UCSD-AML1 (cell line): ENCODE measurements at regions not wholly inside any gene's neighbourhood (a gene's known extent, or its start where the extent isn't known, plus 50 kb on each side); places are given as distances from the start of the nearest gene placed in this dataset.
"Not testable (repeated sequence)": the region's sequence is repeated elsewhere in the genome, so short reads cannot be mapped to it uniquely, and the experiment has no call there.

Experiments used
- DNase-seq: peaks from one replicate; lab custom pipeline; 2025; ENCODE audit not compliant: unreplicated experiment; lab: John Stamatoyannopoulos, UW

- no peak for DNase-seq
These were observed 499.0 kb upstream of the SEMA3D start for GRCh38 chr7:85685901-85686300.

GRCh38 chr7:85682833-85683620 is 496.2 kb upstream of the SEMA3D start:
- DNase-seq = no peak

GRCh38 chr7:85681241-85681640 is 494.4 kb upstream of the SEMA3D start:
- DNase-seq = no peak

GRCh38 chr7:85675093-85675492 is 488.2 kb upstream of the SEMA3D start:
- not testable (repeated sequence) for DNase-seq

DNA sequence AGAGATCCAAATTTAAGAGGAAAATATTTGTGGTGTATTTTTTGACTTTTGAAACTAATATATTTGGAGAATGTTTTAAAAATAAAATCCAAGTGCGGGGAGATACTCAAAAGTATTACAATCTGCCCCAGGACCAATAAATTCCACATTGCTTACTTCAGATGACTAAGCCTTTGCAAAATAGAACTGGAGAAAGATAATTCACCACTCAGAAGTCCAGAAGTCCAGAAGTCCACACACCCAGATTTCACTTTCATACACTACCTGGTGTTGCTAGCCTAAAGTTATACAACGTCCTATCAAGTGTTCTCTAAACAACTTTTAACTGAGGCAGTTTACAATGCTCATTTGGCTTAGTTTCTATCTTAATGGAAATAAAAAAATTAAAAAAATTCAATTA is 487.0 kb upstream of the SEMA3D start:
- DNase-seq = no peak

DNA sequence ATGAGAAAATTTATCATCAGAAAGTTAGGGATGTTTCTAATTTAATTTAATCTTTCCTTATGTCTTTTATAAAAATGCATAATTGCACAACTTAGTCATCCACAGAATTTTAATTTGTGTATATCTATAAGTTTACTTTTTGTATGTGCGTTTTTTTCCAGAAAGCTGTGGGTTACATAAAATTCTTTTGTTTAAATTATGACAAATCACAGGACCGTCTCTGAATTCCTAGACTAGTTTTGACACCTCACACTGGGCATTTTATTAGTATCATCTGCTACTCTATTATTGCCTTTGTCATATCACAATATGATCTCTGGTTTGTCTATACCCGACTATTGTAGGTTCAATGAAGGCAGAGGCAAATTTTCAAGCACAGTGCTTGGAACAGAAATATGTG is 482.4 kb upstream of the SEMA3D start:
- DNase-seq = no peak

GRCh38 chr7:85664341-85664740 is 477.5 kb upstream of the SEMA3D start:
- no peak for DNase-seq

DNA sequence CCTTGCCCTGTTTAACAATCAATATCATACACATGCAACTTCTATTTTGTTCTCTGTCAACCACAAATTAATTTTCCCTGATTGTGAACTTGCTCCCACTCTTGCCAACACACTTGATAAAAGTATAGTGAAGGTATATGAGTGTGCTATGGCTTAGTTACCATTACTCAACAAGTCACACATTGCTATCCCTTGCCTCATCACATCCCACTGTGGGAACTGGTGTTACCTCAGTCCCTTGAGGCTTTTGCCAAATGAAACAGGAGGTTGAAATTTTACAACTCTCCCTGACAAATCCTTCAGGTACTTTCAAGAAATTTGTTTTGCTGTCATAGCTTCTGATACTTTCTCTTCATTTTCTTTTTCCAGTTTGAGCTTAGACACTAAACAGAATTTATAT is 472.5 kb upstream of the SEMA3D start:
- DNase-seq = no peak

DNA sequence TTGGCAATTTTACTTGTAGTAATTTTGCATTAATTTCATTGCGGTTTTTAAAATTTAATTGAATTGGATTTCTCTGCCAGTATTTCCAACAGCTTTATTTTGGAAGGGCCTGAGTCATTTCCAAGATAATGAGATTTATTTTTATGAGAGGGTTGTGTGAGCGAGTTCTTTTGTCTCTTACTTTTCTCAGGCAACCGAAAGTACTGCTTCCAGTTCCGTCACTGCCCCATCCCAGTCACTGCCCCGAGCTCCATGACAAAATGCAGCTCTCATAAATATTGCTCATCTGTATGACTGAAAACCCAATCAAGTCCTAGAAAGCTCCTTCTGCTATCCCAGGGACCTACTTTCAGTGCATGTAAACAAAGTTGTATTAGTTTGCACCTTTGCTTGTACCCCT is 468.4 kb upstream of the SEMA3D start:
- DNase-seq = no peak

DNA sequence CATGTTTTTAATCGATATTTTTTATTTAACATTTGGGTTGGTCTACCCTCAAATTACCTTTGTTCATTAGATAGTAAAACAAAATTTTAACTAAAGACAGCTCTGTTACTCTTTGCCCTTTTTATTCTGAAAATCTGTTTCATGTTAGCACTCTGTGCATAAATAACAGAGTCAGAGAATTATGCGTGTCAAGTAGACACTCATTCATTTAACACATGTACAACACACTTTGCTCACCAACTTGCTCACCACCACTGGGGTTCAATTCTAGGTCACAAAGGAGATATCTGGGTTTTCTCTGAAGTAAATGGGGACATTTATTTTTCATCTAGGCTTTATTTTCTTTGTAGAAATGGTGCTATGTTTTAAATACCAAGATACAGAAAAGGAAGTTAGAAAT is 457.4 kb upstream of the SEMA3D start:
- no peak for DNase-seq

DNA sequence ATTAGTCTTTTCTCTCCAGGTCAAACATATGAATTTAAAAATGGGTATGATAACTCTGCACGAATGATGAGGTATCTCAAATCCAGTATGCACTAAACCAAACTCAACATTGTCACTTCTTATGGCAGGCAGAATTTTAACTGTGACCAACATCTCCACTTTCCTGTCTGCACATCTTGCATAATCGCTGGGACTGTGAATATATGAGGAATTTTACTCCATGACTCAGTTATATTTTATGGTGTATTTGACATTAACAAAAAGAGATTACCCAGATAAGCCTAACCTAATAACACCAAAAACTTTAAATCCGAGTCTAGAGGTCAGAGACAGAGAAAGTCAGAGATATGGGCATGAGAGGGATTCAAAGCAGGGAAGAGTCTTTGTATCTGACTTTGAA is 454.5 kb upstream of the SEMA3D start:
- DNase-seq = no peak

DNA sequence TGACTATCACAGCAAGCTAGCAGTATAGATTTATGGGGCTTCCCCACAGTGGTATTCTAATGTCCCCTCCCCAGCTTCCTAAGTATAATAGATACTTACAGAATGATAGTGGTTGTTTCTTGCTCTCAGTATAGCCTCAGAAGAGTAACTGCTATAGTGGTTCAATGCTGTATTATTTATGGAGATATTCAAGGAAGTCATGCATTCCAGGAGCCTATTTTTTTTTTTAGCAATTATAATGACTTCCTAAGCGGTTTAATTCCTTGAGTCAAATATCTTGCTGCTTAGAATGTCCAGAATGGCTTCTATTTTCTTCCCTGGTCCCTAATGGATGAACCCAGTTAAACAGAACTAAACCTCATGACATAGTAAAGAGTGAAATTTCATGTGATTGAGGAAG is 451.5 kb upstream of the SEMA3D start:
- DNase-seq = no peak

- no peak for DNase-seq
These were observed 448.1 kb upstream of the SEMA3D start for GRCh38 chr7:85634951-85635350.

DNA sequence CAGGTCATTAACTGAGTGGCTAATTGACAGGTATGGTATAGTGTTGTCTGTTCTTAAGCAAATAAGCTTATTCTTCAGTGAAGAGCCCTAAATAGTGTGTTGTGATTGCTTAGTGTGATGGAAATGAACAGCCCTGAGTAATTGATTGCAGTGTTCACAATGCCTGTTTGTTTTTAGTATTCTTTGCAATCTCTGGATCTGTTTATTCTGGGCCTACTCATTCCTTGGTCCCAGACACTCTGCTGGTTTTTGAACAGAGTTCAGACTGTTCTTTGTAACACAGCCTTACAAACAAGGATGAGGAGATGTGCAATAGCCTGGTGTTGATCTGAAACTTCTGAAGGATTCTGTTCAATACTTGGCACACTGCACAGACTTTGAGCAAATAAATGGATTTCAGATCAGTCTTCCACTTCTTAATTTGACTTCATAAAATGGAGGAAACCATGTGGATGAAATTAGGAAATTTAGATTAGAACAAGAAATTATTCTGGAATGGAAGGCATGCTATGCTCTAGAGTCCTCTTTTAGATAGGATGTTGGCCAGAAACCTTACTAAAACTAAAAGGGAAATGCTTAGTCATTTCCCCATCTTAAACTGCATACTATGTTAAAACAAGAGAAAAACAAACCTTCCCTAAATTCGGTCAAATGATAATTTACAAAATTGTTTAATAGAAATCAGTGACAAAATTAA is 444.2 kb upstream of the SEMA3D start:
- DNase-seq = no peak

DNA sequence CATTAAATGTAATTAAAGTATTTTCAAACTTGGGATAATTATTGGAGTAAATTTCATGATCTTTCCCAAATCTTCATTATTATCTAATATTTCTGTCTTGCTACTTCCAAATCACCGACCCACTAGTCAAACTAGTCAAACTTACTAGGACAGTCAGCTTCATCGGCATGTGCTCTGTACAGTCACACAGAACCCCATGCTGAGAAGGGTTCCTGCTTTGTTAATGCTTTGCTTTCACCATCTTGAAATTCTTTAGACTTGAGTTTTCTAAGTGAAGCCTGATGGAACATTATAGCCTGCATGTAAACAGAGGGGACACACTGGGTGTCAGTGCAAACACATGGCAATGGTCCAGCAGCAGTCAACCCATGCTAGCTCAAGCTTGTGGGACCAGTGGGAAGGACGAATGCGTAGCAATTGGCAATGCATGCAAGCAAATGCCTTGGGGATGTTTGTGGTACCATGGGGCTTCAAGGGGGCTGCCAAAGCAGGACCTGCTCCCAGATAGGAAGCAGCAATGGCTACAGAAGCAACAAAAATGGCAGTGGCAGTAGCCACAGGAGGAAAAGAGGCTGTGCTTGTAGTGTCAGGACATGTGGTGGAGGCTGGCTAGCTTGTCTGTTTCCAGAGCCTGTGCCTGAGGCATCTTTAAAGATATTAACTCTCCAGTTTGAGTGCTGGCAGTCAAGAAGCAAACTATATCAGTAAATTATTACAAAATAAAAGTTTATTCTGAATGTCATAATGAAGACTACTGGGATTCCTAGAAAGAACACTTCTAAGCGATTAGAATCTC is 441.1 kb upstream of the SEMA3D start:
- no peak for DNase-seq

DNA sequence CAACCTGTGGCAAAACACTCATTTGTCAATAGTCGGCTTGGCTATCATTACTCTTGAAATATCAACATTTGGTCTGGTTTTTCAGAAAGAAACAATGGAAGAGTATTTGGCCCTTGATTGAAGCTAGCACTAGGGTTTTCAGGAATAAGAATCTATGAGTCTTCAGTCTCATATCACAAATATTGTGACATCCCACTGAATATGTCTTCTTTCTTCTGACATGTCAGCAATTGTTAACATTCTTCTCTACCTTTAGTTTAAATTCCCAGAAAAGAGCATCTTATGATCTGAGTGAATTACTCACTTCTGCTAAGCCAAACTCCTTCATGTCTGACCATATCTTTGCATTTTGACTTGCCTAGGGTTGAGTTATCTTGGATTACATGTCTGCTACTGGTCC is 435.2 kb upstream of the SEMA3D start:
- no peak for DNase-seq

DNA sequence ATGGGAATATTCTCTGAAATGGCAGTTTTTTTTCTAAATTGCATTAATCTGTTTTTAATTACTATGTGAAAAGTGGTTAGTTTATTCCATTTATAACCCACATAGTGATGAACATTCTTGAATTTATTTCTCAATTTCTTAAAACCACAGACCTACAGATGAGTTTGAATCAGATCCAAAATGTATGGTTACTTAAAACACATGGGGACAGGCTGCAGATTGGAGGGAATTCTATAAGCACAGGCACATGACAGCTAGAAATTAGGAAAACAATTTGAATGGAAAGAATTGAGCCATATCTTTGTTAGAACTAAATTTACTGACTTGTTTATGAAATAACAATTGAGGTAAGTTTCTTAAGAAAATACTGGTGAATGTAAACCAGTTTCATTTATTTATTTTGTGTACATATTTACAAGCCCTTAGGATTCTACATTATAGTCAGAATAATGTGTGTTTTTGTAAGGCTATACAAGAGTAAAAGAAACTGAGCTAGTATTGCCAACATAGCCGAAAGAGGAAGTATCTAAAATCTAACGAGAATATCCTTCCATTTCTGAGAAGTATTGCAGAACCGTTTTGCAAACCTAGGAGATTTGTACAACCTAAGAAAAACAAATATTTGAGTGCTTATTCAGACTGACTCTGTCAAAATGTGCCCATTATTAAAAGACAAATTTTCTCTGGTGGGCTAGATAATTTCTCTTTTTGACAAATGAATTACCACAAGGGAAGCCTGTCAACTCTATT is 434.3 kb upstream of the SEMA3D start:
- no peak for DNase-seq

- no peak for DNase-seq
These were observed 432.4 kb upstream of the SEMA3D start for GRCh38 chr7:85619236-85619635.

DNA sequence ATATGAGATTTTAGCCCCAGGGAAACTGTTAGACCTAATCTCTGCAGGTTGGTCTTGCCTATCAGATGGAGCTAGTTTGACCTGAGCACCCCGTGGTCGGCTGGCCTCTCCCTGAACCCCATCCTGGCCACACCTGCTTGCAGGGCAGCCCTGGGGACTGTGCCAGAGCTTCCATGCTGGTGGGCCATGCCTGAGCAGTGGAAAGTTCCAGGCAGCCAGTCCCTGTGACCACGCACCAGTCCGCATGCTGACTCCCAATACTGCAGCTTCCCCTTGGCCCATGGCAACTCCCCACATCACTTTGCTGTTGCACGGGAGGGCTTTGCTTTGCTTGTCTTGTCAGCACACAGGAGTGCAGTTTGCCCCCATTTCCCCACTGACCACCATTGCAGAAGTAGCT is 427.8 kb upstream of the SEMA3D start:
- DNase-seq = no peak

GRCh38 chr7:85612514-85612913 is 425.7 kb upstream of the SEMA3D start:
- DNase-seq = no peak

DNA sequence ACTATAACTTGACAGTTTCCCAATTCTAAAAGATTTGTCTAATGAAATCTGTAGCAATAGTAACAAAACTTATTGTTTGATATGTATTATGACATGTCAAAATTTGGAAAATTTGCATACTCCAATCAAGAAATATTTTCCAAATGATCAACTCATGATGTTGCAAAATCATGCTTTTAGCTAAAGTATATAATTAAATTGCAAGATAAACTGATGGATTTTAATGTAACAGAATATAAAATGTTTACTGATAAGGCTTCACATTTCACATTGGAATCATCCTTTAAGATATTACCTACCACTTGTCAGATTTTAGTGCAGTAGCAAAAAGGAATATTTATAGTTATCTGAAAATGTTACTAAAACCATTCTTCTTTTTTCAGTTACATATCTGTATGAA is 421.9 kb upstream of the SEMA3D start:
- no peak for DNase-seq
